ENCODE measurements at regions not wholly inside any gene's neighbourhood (a gene's known extent, or its start where the extent isn't known, plus 50 kb on each side); places are given as distances from the start of the nearest gene placed in this dataset.

GRCh38 chr3:18780959-18781358 lies 355.8 kb upstream of the SATB1 start:
- Histone ChIP-seq H2BK15ac (ENCODE audit: low read depth, low read length) (no peak overlapping the region), H3K23me2 (ENCODE audit: insufficient read length, low read depth, low read length, poor library complexity, severe bottlenecking) (no peaks in the 10 kb centered on the region), H3K79me2 (ENCODE audit: insufficient read depth, low read length) (no peaks in the 10 kb centered on the region), H4K91ac (ENCODE audit: insufficient read length, low read depth, low read length) (no peak overlapping the region), H3K56ac (ENCODE audit: insufficient read length, low read depth, low read length) (no peak overlapping the region), H3K4me1 (ENCODE audit: insufficient read depth, low read length) (no peaks in the 10 kb centered on the region), H2BK12ac (ENCODE audit: insufficient read length, low read depth, low read length) (no peak overlapping the region), H3K27me3 (ENCODE audit: insufficient read depth, low read length) (no peaks in the 10 kb centered on the region), H4K20me1 (ENCODE audit: control insufficient read depth, insufficient read depth, insufficient read length) (no peaks in the 10 kb centered on the region), H3K14ac (ENCODE audit: insufficient read depth, low read length) (no peak overlapping the region), H3K4ac (ENCODE audit: low read depth, low read length) (no peak overlapping the region), H3K9me3 (ENCODE audit: control insufficient read depth, low read depth, low read length) (no peaks in the 10 kb centered on the region), H2AFZ (ENCODE audit: low read length) (no peak overlapping the region), H4K5ac (ENCODE audit: insufficient read length, low read depth, low read length) (no peak overlapping the region), H3K18ac (ENCODE audit: insufficient read length, low read depth, low read length) (no peak overlapping the region), H3K27ac (ENCODE audit: insufficient read length, low read depth, low read length) (no peak overlapping the region), H2BK20ac (ENCODE audit: low read depth, low read length, poor library complexity, severe bottlenecking) (no peak overlapping the region), H3K4me2 (ENCODE audit: insufficient read depth, insufficient read length, low read length) (no peak overlapping the region), H2BK120ac (ENCODE audit: low read depth, low read length, poor library complexity, severe bottlenecking) (no peak overlapping the region), H3K23ac (ENCODE audit: insufficient read length, low read depth, low read length) (no peak overlapping the region), H2AK5ac (ENCODE audit: insufficient read length, low read length) (no peak overlapping the region), H2BK5ac (ENCODE audit: insufficient read length, low read length) (no peak overlapping the region), H3K9ac (ENCODE audit: extremely low read depth, insufficient read length, low read length) (no peak overlapping the region), H4K8ac (replicated peaks; ENCODE audit: insufficient read length, low read depth, low read length) (no peak overlapping the region), H3T11ph (ENCODE audit: low read length) (no peak overlapping the region), H3K79me1 (ENCODE audit: insufficient read depth, low read depth, low read length, poor library complexity, severe bottlenecking) (no peaks in the 10 kb centered on the region)
- H3K9me3 Mint-ChIP-seq: no peaks in the 10 kb centered on the region
- no peak for DNase-seq
- no peak overlapping the region for H3K4me3 Mint-ChIP-seq
- H3K27ac Mint-ChIP-seq: no peak overlapping the region
- no peak for TF ChIP-seq CTCF (conservative IDR thresholded peaks at IDR 0.05)
- no peaks in the 10 kb centered on the region for H3K27me3 Mint-ChIP-seq (ENCODE audit: low read depth)
- no peaks in the 10 kb centered on the region for H3K36me3 Mint-ChIP-seq (ENCODE audit: insufficient read depth in 1 of 3, low read depth in 3 of 3)
- H3K4me1 Mint-ChIP-seq: peaks cover 0 to 5% of the 10 kb centered on the region in 2 experiments; a peak in 1 of 4 replicates
- WGBS (ENCODE audit: extremely low coverage, insufficient read length, low lambda C conversion rate): no CpG with 5 or more reads among the region's 3 CpGs
